DND-41 (cell line): ENCODE measurements at regions not wholly inside any gene's neighbourhood (a gene's known extent, or its start where the extent isn't known, plus 50 kb on each side); places are given as distances from the start of the nearest gene placed in this dataset.
"Not testable (repeated sequence)": the region's sequence is repeated elsewhere in the genome, so short reads cannot be mapped to it uniquely, and the experiment has no call there.

ENCODE experiments used
- CTCF ChIP-seq: IDR thresholded peaks from 2 replicates; pipeline ENCODE4 v1.5.1; 2012; ENCODE audit warnings: borderline replicate concordance, low read length, moderate library complexity, mild to moderate bottlenecking; ENCODE audit not compliant: poor library complexity, severe bottlenecking; ENCODE audit errors: extremely low read depth
- EZH2 ChIP-seq: IDR thresholded peaks from 3 replicates; pipeline ENCODE4 v1.6.1; 2012; ENCODE audit warnings: borderline replicate concordance, low read depth, mild to moderate bottlenecking, moderate library complexity, low read length, inconsistent platforms; ENCODE audit not compliant: severe bottlenecking

- TF ChIP-seq CTCF, EZH2: not testable (repeated sequence)
Measured at GRCh38 chr10:46187431-46187830, 99.4 kb upstream of the ANTXRL start.
